HepG2 (cell line): ENCODE measurements at regions not wholly inside any gene's neighbourhood (a gene's known extent, or its start where the extent isn't known, plus 50 kb on each side); places are given as distances from the start of the nearest gene placed in this dataset.

ENCODE experiments used
- ATAC-seq: fragments of 200-7000 bp; cut with Tn5 transposase; 3 replicates; pipeline ENCODE4 v1.9.1; 2020; ENCODE audit warnings: mild to moderate bottlenecking, moderate library complexity
- BruUV-seq: library from RNA; stranded (reverse); fragments of 400-500 nt; replicated peaks from 2 replicates; lab custom pipeline; 2021; lab: Mats Ljungman, UMichigan
- CTCF ChIA-PET: fragments of 300-600 bp; formaldehyde crosslinking; extraction: SDS; loops from one replicate; lab custom pipeline; 2021; ENCODE audit warnings: low total read pairs, inconsistent platforms, low intra/inter-chr PET ratio; lab: Yijun Ruan, JAX
- POLR2A ChIA-PET: fragments of 350-600 bp; sonication (Branson Sonifier 250); formaldehyde crosslinking; loops from one replicate; lab custom pipeline; 2020; ENCODE audit warnings: antibody characterized with exemption, inconsistent platforms; lab: Yijun Ruan, JAX
- DNase-seq: peaks from one replicate; pipeline ENCODE4 v3.0.0-alpha.2; 2015; ENCODE audit warnings: low spot score
- FAIRE-seq: peaks from 3 replicates; lab custom pipeline; 2011; peaks lifted over from hg19 to GRCh38; lab: Jason Lieb, UNC
- H2AFZ ChIP-seq: one replicate; pipeline ENCODE4 v1.6.1; 2011; ENCODE audit warnings: low read length, inconsistent platforms
- H3K27ac ChIP-seq: fragments of 300-600 bp; 3 replicates; pipeline ENCODE4 v1.8.0; 2011; ENCODE audit warnings: mixed run types, mild to moderate bottlenecking, mixed read lengths, low read length, inconsistent platforms; ENCODE audit not compliant: insufficient read depth; ENCODE audit errors: extremely low read length
- H3K27me3 ChIP-seq, 2 experiments: fragments of 200-600 bp in 1 of 2; 2 replicates in 1 of 2; 3 replicates in 1 of 2; pipeline versions ENCODE4 v1.6.0 to v1.8.0; 2011; ENCODE audit warnings: low read length in 2 of 2, mild to moderate bottlenecking in 2 of 2, moderate library complexity in 2 of 2, inconsistent platforms in 1 of 2; ENCODE audit not compliant: insufficient read depth in 2 of 2, control insufficient read depth in 1 of 2
- H3K36me3 ChIP-seq, 2 experiments: fragments of 200-600 bp in 1 of 2; replicated peaks in 1 of 2; 2 replicates in 1 of 2; 3 replicates in 1 of 2; pipeline versions ENCODE4 v1.5.1 to v1.8.0; 2011; ENCODE audit warnings: low read length in 2 of 2, inconsistent platforms in 1 of 2; ENCODE audit not compliant: insufficient read depth in 2 of 2, control insufficient read depth in 1 of 2
- H3K4me1 ChIP-seq: 2 replicates; pipeline ENCODE4 v1.5.1; 2012; ENCODE audit warnings: low read length, inconsistent platforms; ENCODE audit not compliant: insufficient read depth
- H3K4me2 ChIP-seq: 2 replicates; pipeline ENCODE4 v1.6.0; 2011; ENCODE audit warnings: low read depth, low read length, inconsistent platforms
- H3K4me3 ChIP-seq, 3 experiments: fragments of 200-600 bp in 1 of 3; sonication (generic), shearing (Covaris generic) in 1 of 3; replicated peaks in 1 of 3; 2 replicates each; pipeline ENCODE4 v1.5.1; 2011 to 2016; ENCODE audit warnings: low read length in 3 of 3, inconsistent platforms in 2 of 3, low read depth in 2 of 3, mild to moderate bottlenecking in 2 of 3, control low read depth in 1 of 3, mixed read lengths in 1 of 3; ENCODE audit not compliant: insufficient read depth in 1 of 3
- H3K79me2 ChIP-seq: one replicate; pipeline ENCODE4 v1.6.1; 2011; ENCODE audit warnings: low read length, inconsistent platforms; ENCODE audit not compliant: insufficient read depth
- H3K9ac ChIP-seq: 2 replicates; pipeline ENCODE4 v1.6.0; 2011; ENCODE audit warnings: mild to moderate bottlenecking, low read depth, low read length, inconsistent platforms; ENCODE audit not compliant: insufficient read depth
- H3K9me3 ChIP-seq: 2 replicates; pipeline ENCODE4 v1.5.1; 2012; ENCODE audit warnings: mild to moderate bottlenecking, low read length
- H4K20me1 ChIP-seq: 2 replicates; pipeline ENCODE4 v1.6.0; 2011; ENCODE audit warnings: inconsistent platforms, mild to moderate bottlenecking, low read length, moderate library complexity; ENCODE audit not compliant: insufficient read depth
- ZNF609 ChIP-seq: sonication (generic); formaldehyde crosslinking; IDR thresholded peaks from 2 replicates; pipeline ENCODE4 v1.4.0; 2020; ENCODE audit warnings: mild to moderate bottlenecking, missing genetic modification reagents, borderline replicate concordance
- WGBS: methylation state at CpG from one replicate; pipeline ENCODE4 v1.1.6; 2017; ENCODE audit warnings: low lambda C conversion rate; 5-methylcytosine and 5-hydroxymethylcytosine counted together
- in situ Hi-C: cut with HindIII; loops from 2 replicates; pipeline ENCODE4 v1.10.0; 2017; ENCODE audit warnings: low pct_unique_long_range_greater_than_20kb; ENCODE audit not compliant: extremely low pct_ligation_motif_present
- intact Hi-C: fragments of 100-400 bp; cut with micrococcal nuclease; formaldehyde crosslinking; loops from one replicate; pipeline ENCODE4 v1.10.0; 2022; ENCODE audit not compliant: unreplicated experiment
- TF ChIP-seq, protein P1 (sequence below): fragments of 450-650 bp; IDR thresholded peaks from 2 replicates; pipeline ENCODE4 v1.6.1; 2016

DNA sequence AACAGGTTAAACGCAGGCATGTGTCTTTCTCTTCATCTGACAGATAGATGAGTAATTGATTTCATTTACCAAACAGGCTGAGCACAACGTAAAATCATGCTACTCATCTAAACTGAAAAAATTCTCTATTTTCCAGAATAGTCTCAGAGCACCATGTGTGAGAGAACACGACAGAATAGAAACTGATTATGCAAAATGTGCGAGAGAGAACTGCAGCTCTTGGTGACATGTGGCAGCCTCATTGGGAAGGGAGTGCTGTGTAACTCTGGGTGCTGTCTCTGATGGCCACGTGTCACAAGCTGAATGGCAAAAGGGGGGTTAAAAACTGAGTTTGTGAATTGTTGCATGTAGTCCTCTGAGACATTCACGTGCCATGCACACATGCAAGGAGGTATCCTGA lies 143.7 kb upstream of the ATXN1 start:
- H3K9me3 ChIP-seq: no peaks in the 10 kb centered on the region
- POLR2A ChIA-PET: no interaction called here
- CTCF ChIA-PET: no interaction called here
- no peaks in the 10 kb centered on the region for H3K36me3 ChIP-seq
- in situ Hi-C loops (no loop called here), intact Hi-C loops (no loop called here)
- no peak for TF ChIP-seq ZNF609
- TF ChIP-seq, protein P1, sequence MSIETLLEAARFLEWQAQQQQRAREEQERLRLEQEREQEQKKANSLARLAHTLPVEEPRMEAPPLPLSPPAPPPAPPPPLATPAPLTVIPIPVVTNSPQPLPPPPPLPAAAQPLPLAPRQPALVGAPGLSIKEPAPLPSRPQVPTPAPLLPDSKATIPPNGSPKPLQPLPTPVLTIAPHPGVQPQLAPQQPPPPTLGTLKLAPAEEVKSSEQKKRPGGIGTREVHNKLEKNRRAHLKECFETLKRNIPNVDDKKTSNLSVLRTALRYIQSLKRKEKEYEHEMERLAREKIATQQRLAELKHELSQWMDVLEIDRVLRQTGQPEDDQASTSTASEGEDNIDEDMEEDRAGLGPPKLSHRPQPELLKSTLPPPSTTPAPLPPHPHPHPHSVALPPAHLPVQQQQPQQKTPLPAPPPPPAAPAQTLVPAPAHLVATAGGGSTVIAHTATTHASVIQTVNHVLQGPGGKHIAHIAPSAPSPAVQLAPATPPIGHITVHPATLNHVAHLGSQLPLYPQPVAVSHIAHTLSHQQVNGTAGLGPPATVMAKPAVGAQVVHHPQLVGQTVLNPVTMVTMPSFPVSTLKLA: peak; percentile 66
- DNase-seq (no peak), FAIRE-seq (no peak), ATAC-seq (no peak)
- no peak overlapping the region for H2AFZ ChIP-seq
- H4K20me1 ChIP-seq: no peaks in the 10 kb centered on the region
- 25% methylated on average over 6 of the region's 6 CpGs for WGBS
- no peaks in the 10 kb centered on the region for H3K79me2 ChIP-seq
- peaks cover 0 to 5% of the 10 kb centered on the region in 2 experiments; a peak in 1 of 5 replicates for H3K27me3 ChIP-seq
- no peak overlapping the region for H3K9ac ChIP-seq
- H3K27ac ChIP-seq: no peak overlapping the region
- H3K4me1 ChIP-seq: no peaks in the 10 kb centered on the region
- no peak overlapping the region for H3K4me2 ChIP-seq
- BruUV-seq: no TSS peak
- no peak overlapping the region for H3K4me3 ChIP-seq
